GM12873 (cell line): ENCODE measurements at regions not wholly inside any gene's neighbourhood (a gene's known extent, or its start where the extent isn't known, plus 50 kb on each side); places are given as distances from the start of the nearest gene placed in this dataset.

Source experiments
- CTCF ChIP-seq: IDR thresholded peaks from 2 replicates; pipeline ENCODE4 v1.5.1; 2012; ENCODE audit warnings: low read depth, mild to moderate bottlenecking, moderate library complexity, low read length, control low read depth; ENCODE audit not compliant: insufficient read depth; ENCODE audit errors: missing control alignments

- TF ChIP-seq CTCF = no peak
These were observed 622.5 kb downstream of the TBC1D22A start for GRCh38 chr22:47384977-47385376.

GRCh38 chr22:47382164-47382890 lies 619.9 kb downstream of the TBC1D22A start:
- no peak for TF ChIP-seq CTCF

- TF ChIP-seq CTCF = no peak
These were observed 618.8 kb downstream of the TBC1D22A start for GRCh38 chr22:47381240-47381639.

DNA sequence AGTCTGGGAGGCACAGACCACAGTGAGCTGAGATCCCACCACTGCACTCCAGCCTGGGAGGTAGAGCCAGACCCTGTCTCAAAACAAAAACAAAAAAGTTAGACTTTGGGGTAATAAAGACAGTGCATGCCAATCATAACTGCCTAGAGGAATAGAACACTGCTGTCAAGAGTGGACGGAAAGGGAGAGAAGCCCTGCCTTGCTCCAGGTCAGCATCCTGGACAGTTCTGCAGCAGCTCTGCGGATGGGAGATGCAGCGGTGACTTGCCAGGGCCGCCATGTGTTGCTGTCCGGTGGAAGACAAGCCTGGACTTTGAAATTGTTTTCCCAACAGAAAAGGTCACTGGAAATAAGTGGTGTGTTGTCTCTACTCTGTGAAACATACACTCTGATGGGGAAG lies 618.2 kb downstream of the TBC1D22A start:
- no peak for TF ChIP-seq CTCF

- TF ChIP-seq CTCF = no peak
These were observed 616.6 kb downstream of the TBC1D22A start for GRCh38 chr22:47379037-47379436.

DNA sequence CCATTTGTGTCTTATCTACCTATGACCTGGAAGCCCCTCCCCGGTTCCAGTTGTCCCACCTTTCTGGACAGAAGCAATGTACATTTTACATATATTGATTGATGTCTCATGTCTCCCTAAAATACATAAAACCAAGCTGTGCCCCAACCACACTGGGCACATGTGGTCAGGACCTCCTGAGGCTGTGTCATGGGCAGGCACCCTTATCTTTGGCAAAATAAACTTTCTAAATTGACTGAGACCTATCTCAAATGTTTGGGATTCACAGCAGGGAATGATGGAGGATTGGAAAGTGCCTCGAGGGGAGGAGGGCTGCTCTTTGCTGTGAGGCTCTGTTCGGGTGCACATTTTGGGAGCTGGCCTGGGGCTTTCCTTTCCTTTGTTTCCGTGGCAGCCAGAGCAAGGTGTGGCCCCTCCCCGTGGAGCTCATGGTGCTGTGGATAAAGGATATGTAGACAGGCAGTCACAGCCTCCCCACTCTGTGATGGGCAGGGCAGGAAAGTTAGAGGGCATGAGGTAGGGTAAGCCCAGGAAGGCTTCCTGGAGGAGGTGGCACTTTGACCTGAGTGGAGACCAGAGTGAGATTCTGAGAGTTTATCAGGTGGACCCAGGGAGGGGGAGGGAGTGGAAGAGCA lies 615.6 kb downstream of the TBC1D22A start:
- no peak for TF ChIP-seq CTCF

DNA sequence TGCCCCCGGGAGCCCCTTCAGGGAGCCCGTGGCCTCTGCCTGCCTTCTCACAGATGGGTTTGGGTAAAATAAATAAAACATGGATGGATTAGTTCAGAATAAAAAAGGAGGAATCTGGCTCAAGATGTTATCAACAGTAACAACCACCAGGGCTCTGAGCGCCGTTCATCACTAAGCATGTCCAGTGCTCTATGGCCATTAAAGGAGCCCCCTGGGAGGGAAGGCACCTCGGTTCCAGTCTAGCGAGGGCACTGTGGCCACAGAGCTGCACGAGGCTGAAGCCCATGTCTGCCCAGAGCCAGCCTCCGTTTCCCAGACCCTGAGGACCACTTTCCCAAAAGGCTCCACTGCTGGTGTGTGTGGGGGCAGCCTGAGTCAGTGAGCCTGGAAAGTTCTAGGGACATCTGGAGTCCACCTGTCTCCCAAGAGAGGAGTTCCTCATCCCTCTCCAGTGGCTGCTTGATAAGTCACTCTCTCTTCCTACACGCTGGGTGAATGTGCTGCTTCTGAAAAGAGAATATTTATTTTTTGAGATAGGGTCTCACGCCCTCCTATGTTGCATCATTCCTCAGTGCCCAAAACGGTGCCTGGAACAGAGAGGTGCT lies 614.6 kb downstream of the TBC1D22A start:
- TF ChIP-seq CTCF = no peak
